H1 (cell line): ENCODE measurements at regions not wholly inside any gene's neighbourhood (a gene's known extent, or its start where the extent isn't known, plus 50 kb on each side); places are given as distances from the start of the nearest gene placed in this dataset.

ENCODE experiments used
- BCL11A ChIP-seq, 2 experiments: IDR thresholded peaks; one replicate each; pipeline ENCODE4 v1.6.1; 2011; ENCODE audit warnings: low read depth in 2 of 2, low read length in 2 of 2, mild to moderate bottlenecking in 2 of 2
- BRCA1 ChIP-seq: IDR thresholded peaks from 2 replicates; pipeline ENCODE4 v1.6.1; 2012; ENCODE audit warnings: low read depth, low read length, improper control_type of control experiment
- CBX8 ChIP-seq: fragments of 300-800, 300-1000 bp; sonication (generic); IDR thresholded peaks from 2 replicates; pipeline ENCODE4 v1.7.1; 2016; ENCODE audit warnings: low read depth, low read length, borderline replicate concordance
- CEBPB ChIP-seq: IDR thresholded peaks from 2 replicates; pipeline ENCODE4 v1.6.1; 2012; ENCODE audit warnings: low read depth, low read length
- EP300 ChIP-seq, 2 experiments: IDR thresholded peaks; 1 replicate in 1 of 2; 2 replicates in 1 of 2; pipeline ENCODE4 v1.6.1; 2011 to 2012; ENCODE audit warnings: low read depth in 2 of 2, low read length in 2 of 2, mild to moderate bottlenecking in 2 of 2, borderline replicate concordance in 1 of 2, inconsistent platforms in 1 of 2, moderate library complexity in 1 of 2
- FOSL1 ChIP-seq: IDR thresholded peaks from 2 replicates; pipeline ENCODE4 v1.6.1; 2011; ENCODE audit warnings: mild to moderate bottlenecking, low read depth, low read length, moderate library complexity; ENCODE audit not compliant: insufficient read depth
- GTF2F1 ChIP-seq: IDR thresholded peaks from 2 replicates; pipeline ENCODE4 v1.6.1; 2012; ENCODE audit warnings: low read depth, low read length, improper control_type of control experiment, borderline replicate concordance
- JUN ChIP-seq: IDR thresholded peaks from 2 replicates; pipeline ENCODE4 v1.6.1; 2011; ENCODE audit warnings: low read depth, mild to moderate bottlenecking, improper control_type of control experiment, low read length
- SP2 ChIP-seq: IDR thresholded peaks from 2 replicates; pipeline ENCODE4 v1.6.1; 2012; ENCODE audit warnings: mild to moderate bottlenecking, low read length, inconsistent platforms
- TF ChIP-seq, protein P1 (sequence below): fragments of 300-600 bp; sonication (generic); IDR thresholded peaks from 2 replicates; pipeline ENCODE4 v1.7.1; 2012; ENCODE audit warnings: low read length, moderate library complexity, mild to moderate bottlenecking, inconsistent platforms; ENCODE audit not compliant: insufficient replicate concordance
- TF ChIP-seq, protein P2 (sequence below): IDR thresholded peaks from 2 replicates; pipeline ENCODE4 v1.6.1; 2011; ENCODE audit warnings: low read depth, mild to moderate bottlenecking, low read length; ENCODE audit not compliant: insufficient read depth

DNA sequence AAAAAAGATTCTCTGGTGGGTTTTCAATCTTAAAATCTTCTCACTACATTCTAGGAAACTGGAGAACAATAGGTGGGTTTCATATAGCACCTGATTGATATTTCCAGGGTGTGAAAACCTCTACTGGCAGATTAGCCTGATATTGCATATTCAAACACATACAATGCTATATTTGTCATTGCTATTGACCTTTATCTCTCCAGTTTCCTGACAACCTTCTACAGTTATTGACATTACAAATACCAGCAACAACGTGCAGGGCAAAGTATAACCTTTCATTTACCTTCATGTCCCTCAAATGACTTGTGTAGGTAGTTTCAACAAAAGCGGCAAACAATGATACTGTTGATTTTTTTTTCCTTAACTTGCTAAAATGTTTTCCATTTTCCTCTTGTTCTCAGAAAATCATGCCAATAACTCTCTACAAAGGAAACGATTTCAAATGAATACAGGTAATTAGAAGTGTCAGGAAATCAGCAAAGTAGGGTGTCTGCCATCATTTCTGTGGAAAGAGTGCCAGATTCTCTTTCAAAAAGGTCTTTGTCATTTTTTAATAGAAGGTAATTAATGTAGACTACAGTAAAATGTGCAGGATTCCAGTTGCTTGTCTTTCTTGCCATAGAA lies 72.6 kb upstream of the CDIN1 start (continued):
- TF ChIP-seq, protein P1, sequence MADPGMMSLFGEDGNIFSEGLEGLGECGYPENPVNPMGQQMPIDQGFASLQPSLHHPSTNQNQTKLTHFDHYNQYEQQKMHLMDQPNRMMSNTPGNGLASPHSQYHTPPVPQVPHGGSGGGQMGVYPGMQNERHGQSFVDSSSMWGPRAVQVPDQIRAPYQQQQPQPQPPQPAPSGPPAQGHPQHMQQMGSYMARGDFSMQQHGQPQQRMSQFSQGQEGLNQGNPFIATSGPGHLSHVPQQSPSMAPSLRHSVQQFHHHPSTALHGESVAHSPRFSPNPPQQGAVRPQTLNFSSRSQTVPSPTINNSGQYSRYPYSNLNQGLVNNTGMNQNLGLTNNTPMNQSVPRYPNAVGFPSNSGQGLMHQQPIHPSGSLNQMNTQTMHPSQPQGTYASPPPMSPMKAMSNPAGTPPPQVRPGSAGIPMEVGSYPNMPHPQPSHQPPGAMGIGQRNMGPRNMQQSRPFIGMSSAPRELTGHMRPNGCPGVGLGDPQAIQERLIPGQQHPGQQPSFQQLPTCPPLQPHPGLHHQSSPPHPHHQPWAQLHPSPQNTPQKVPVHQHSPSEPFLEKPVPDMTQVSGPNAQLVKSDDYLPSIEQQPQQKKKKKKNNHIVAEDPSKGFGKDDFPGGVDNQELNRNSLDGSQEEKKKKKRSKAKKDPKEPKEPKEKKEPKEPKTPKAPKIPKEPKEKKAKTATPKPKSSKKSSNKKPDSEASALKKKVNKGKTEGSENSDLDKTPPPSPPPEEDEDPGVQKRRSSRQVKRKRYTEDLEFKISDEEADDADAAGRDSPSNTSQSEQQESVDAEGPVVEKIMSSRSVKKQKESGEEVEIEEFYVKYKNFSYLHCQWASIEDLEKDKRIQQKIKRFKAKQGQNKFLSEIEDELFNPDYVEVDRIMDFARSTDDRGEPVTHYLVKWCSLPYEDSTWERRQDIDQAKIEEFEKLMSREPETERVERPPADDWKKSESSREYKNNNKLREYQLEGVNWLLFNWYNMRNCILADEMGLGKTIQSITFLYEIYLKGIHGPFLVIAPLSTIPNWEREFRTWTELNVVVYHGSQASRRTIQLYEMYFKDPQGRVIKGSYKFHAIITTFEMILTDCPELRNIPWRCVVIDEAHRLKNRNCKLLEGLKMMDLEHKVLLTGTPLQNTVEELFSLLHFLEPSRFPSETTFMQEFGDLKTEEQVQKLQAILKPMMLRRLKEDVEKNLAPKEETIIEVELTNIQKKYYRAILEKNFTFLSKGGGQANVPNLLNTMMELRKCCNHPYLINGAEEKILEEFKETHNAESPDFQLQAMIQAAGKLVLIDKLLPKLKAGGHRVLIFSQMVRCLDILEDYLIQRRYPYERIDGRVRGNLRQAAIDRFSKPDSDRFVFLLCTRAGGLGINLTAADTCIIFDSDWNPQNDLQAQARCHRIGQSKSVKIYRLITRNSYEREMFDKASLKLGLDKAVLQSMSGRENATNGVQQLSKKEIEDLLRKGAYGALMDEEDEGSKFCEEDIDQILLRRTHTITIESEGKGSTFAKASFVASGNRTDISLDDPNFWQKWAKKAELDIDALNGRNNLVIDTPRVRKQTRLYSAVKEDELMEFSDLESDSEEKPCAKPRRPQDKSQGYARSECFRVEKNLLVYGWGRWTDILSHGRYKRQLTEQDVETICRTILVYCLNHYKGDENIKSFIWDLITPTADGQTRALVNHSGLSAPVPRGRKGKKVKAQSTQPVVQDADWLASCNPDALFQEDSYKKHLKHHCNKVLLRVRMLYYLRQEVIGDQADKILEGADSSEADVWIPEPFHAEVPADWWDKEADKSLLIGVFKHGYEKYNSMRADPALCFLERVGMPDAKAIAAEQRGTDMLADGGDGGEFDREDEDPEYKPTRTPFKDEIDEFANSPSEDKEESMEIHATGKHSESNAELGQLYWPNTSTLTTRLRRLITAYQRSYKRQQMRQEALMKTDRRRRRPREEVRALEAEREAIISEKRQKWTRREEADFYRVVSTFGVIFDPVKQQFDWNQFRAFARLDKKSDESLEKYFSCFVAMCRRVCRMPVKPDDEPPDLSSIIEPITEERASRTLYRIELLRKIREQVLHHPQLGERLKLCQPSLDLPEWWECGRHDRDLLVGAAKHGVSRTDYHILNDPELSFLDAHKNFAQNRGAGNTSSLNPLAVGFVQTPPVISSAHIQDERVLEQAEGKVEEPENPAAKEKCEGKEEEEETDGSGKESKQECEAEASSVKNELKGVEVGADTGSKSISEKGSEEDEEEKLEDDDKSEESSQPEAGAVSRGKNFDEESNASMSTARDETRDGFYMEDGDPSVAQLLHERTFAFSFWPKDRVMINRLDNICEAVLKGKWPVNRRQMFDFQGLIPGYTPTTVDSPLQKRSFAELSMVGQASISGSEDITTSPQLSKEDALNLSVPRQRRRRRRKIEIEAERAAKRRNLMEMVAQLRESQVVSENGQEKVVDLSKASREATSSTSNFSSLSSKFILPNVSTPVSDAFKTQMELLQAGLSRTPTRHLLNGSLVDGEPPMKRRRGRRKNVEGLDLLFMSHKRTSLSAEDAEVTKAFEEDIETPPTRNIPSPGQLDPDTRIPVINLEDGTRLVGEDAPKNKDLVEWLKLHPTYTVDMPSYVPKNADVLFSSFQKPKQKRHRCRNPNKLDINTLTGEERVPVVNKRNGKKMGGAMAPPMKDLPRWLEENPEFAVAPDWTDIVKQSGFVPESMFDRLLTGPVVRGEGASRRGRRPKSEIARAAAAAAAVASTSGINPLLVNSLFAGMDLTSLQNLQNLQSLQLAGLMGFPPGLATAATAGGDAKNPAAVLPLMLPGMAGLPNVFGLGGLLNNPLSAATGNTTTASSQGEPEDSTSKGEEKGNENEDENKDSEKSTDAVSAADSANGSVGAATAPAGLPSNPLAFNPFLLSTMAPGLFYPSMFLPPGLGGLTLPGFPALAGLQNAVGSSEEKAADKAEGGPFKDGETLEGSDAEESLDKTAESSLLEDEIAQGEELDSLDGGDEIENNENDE, result no peak
- TF ChIP-seq BRCA1 (no peak), CEBPB (no peak), FOSL1 (no peak), SP2 (no peak), EP300 (IDR thresholded peaks at IDR 0.05; ENCODE audit: borderline replicate concordance in 1 of 2, low read depth in 2 of 2, low read length in 2 of 2) (no peak), GTF2F1 (no peak), JUN (no peak), BCL11A (IDR thresholded peaks at IDR 0.05; ENCODE audit: low read depth in 2 of 2, low read length in 2 of 2) (no peak), CBX8 (no peak)
- TF ChIP-seq, protein P2, sequence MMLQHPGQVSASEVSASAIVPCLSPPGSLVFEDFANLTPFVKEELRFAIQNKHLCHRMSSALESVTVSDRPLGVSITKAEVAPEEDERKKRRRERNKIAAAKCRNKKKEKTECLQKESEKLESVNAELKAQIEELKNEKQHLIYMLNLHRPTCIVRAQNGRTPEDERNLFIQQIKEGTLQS, result no peak
